Neural progenitor cell (in vitro differentiated cells): ENCODE measurements at regions not wholly inside any gene's neighbourhood (a gene's known extent, or its start where the extent isn't known, plus 50 kb on each side); places are given as distances from the start of the nearest gene placed in this dataset.

ENCODE experiments used
- DNase-seq: peaks from one replicate; pipeline ENCODE4 v3.0.0-alpha.2; 2016; ENCODE audit warnings: low spot score
- H2AFZ ChIP-seq: fragments of 200-600 bp; sonication (generic); replicated peaks from 2 replicates; pipeline ENCODE4 v1.6.1; 2016; ENCODE audit warnings: antibody characterized with exemption
- H3F3A ChIP-seq: fragments of 200-600 bp; sonication (generic); 2 replicates; pipeline ENCODE4 v1.6.1; 2016; ENCODE audit warnings: antibody characterized with exemption, low read depth
- H3K27ac ChIP-seq: fragments of 200-600 bp; sonication (generic); 2 replicates; pipeline ENCODE4 v1.5.1; 2016; ENCODE audit warnings: mild to moderate bottlenecking
- H3K27me3 ChIP-seq: fragments of 200-600 bp; sonication (generic); 2 replicates; pipeline ENCODE4 v1.6.1; 2016; ENCODE audit warnings: mild to moderate bottlenecking, moderate library complexity
- H3K36me3 ChIP-seq: fragments of 200-600 bp; sonication (generic); 2 replicates; pipeline ENCODE4 v1.5.1; 2016
- H3K4me1 ChIP-seq: fragments of 200-600 bp; sonication (generic); 2 replicates; pipeline ENCODE4 v1.6.1; 2016; ENCODE audit warnings: mixed run types
- H3K4me2 ChIP-seq: fragments of 200-600 bp; sonication (generic); 2 replicates; pipeline ENCODE4 v1.6.1; 2016
- H3K4me3 ChIP-seq: fragments of 200-600 bp; sonication (generic); 2 replicates; pipeline ENCODE4 v1.5.1; 2016
- H3K79me2 ChIP-seq: fragments of 200-600 bp; sonication (generic); 2 replicates; pipeline ENCODE4 v1.6.1; 2016; ENCODE audit warnings: low read depth
- H3K9ac ChIP-seq: fragments of 200-600 bp; sonication (generic); 2 replicates; pipeline ENCODE4 v1.6.1; 2016
- H3K9me3 ChIP-seq: fragments of 200-600 bp; sonication (generic); 2 replicates; pipeline ENCODE4 v1.5.1; 2016; ENCODE audit warnings: low read depth
- H4K20me1 ChIP-seq: fragments of 200-600 bp; sonication (generic); 2 replicates; pipeline ENCODE4 v1.6.1; 2016; ENCODE audit warnings: low read depth
- H3K27ac Mint-ChIP-seq: 3 replicates; pipeline ENCODE4 v1.8.0; 2021; ENCODE audit warnings: mixed read lengths
- H3K27me3 Mint-ChIP-seq: 2 replicates; pipeline ENCODE4 v1.8.0; 2022; ENCODE audit warnings: low read depth, mild to moderate bottlenecking, inconsistent platforms, moderate library complexity, mixed read lengths; ENCODE audit not compliant: insufficient read depth
- H3K36me3 Mint-ChIP-seq: 3 replicates; pipeline ENCODE4 v1.8.0; 2021; ENCODE audit warnings: mixed read lengths
- H3K4me1 Mint-ChIP-seq: 3 replicates; pipeline ENCODE4 v1.8.0; 2021; ENCODE audit warnings: mixed read lengths
- H3K4me3 Mint-ChIP-seq: 3 replicates; pipeline ENCODE4 v1.8.0; 2021; ENCODE audit warnings: mild to moderate bottlenecking, moderate library complexity, mixed read lengths
- H3K9me3 Mint-ChIP-seq: 3 replicates; pipeline ENCODE4 v1.8.0; 2020; ENCODE audit warnings: mixed read lengths
- EZH2 ChIP-seq: fragments of 200-600 bp; sonication (generic); IDR thresholded peaks from 2 replicates; pipeline ENCODE4 v1.6.1; 2017; ENCODE audit warnings: antibody characterized with exemption, mild to moderate bottlenecking, moderate library complexity
- EZH2phosphoT487 ChIP-seq: fragments of 200-600 bp; sonication (generic); IDR thresholded peaks from 2 replicates; pipeline ENCODE4 v1.6.1; 2017; ENCODE audit warnings: antibody characterized with exemption
- TF ChIP-seq, protein P1 (sequence below): fragments of 200-600 bp; sonication (generic); IDR thresholded peaks from 2 replicates; pipeline ENCODE4 v1.5.1; 2017; ENCODE audit warnings: antibody characterized with exemption, mild to moderate bottlenecking

DNA sequence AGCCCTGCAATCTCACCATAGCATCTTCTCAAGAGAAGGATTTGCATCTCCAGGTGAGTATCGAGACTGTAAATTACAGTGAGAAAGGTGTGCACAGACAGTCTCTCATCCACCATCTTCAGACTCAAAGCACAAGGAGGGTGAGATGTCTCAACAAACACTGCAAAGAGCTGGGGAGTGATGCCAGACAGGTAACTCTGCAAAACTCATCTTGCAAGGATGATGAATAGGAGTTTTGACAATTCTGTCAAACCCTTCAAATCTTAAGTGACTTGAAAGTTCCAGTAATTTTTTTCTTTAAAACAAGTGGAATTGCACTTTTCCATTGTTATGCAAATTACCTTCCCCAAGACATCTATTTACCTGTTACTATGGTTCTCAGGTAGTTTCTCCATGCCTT, 277.2 kb upstream of the VCX3A start:
- H3K27me3 ChIP-seq = no peaks in the 10 kb centered on the region
- no peaks in the 10 kb centered on the region for H3K79me2 ChIP-seq
- no peaks in the 10 kb centered on the region for H3K36me3 ChIP-seq
- H2AFZ ChIP-seq = no peak overlapping the region
- Mint-ChIP-seq H3K27ac (no peak overlapping the region), H3K9me3 (no peaks in the 10 kb centered on the region), H3K4me1 (no peaks in the 10 kb centered on the region), H3K4me3 (no peak overlapping the region), H3K36me3 (no peaks in the 10 kb centered on the region), H3K27me3 (no peaks in the 10 kb centered on the region)
- no peak overlapping the region for H3K4me3 ChIP-seq
- H3K9ac ChIP-seq = no peak overlapping the region
- TF ChIP-seq, protein P1, sequence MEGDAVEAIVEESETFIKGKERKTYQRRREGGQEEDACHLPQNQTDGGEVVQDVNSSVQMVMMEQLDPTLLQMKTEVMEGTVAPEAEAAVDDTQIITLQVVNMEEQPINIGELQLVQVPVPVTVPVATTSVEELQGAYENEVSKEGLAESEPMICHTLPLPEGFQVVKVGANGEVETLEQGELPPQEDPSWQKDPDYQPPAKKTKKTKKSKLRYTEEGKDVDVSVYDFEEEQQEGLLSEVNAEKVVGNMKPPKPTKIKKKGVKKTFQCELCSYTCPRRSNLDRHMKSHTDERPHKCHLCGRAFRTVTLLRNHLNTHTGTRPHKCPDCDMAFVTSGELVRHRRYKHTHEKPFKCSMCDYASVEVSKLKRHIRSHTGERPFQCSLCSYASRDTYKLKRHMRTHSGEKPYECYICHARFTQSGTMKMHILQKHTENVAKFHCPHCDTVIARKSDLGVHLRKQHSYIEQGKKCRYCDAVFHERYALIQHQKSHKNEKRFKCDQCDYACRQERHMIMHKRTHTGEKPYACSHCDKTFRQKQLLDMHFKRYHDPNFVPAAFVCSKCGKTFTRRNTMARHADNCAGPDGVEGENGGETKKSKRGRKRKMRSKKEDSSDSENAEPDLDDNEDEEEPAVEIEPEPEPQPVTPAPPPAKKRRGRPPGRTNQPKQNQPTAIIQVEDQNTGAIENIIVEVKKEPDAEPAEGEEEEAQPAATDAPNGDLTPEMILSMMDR = no peak
- no peak for TF ChIP-seq EZH2
- TF ChIP-seq EZH2phosphoT487 = no peak
- no peaks in the 10 kb centered on the region for H4K20me1 ChIP-seq
- H3F3A ChIP-seq = peaks cover 8% of the 10 kb centered on the region
- no peaks in the 10 kb centered on the region for H3K4me1 ChIP-seq
- H3K4me2 ChIP-seq = no peak overlapping the region
- no peak overlapping the region for H3K27ac ChIP-seq
- no peak for DNase-seq
- no peaks in the 10 kb centered on the region for H3K9me3 ChIP-seq

DNA sequence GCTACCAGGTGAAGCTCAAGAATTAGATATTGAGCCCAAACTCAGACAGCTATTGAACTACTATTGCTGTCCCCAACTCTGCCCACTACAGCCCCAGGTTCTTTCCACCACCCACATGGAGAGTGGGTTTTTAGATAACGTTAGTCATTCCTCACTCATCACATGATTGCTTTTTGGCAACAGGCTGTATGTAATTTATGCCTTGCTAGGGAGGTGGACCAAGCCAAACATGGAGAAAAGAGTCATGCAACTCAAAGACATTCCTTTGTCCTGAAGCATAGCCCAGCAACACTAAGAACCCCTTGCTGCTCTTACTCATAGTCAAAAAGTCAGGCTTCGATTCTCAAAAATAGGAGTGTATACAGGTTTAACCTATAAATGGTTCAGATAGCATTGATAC, 275.9 kb upstream of the VCX3A start:
- Histone ChIP-seq H3F3A (no peaks in the 10 kb centered on the region), H3K9ac (no peak overlapping the region), H3K27me3 (no peaks in the 10 kb centered on the region), H3K27ac (no peak overlapping the region), H3K9me3 (no peaks in the 10 kb centered on the region), H4K20me1 (no peaks in the 10 kb centered on the region), H3K79me2 (no peaks in the 10 kb centered on the region), H3K4me2 (no peak overlapping the region), H3K36me3 (no peaks in the 10 kb centered on the region), H2AFZ (no peak overlapping the region), H3K4me1 (no peaks in the 10 kb centered on the region), H3K4me3 (no peak overlapping the region)
- Mint-ChIP-seq H3K4me1 (no peaks in the 10 kb centered on the region), H3K27ac (no peak overlapping the region), H3K27me3 (peaks cover 5% of the 10 kb centered on the region), H3K9me3 (no peaks in the 10 kb centered on the region), H3K36me3 (no peaks in the 10 kb centered on the region), H3K4me3 (no peak overlapping the region)
- TF ChIP-seq EZH2 (no peak), EZH2phosphoT487 (no peak)
- TF ChIP-seq, protein P1 = no peak
- no peak for DNase-seq

- no peaks in the 10 kb centered on the region for H3K4me1 ChIP-seq
- no peak overlapping the region for H3K27ac ChIP-seq
- H3F3A ChIP-seq = no peaks in the 10 kb centered on the region
- H2AFZ ChIP-seq = no peak overlapping the region
- no peaks in the 10 kb centered on the region for H3K36me3 ChIP-seq
- no peaks in the 10 kb centered on the region for H3K36me3 Mint-ChIP-seq
- H3K4me3 ChIP-seq = no peak overlapping the region
- no peak overlapping the region for H3K27ac Mint-ChIP-seq
- H3K27me3 Mint-ChIP-seq = peaks cover 10% of the 10 kb centered on the region
- no peaks in the 10 kb centered on the region for H3K27me3 ChIP-seq
- no peaks in the 10 kb centered on the region for H3K9me3 ChIP-seq
- no peak for DNase-seq
- H3K79me2 ChIP-seq = no peaks in the 10 kb centered on the region
- no peak overlapping the region for H3K4me2 ChIP-seq
- no peaks in the 10 kb centered on the region for H3K4me1 Mint-ChIP-seq
- no peaks in the 10 kb centered on the region for H4K20me1 ChIP-seq
- no peak overlapping the region for H3K4me3 Mint-ChIP-seq
- H3K9me3 Mint-ChIP-seq = no peaks in the 10 kb centered on the region
- H3K9ac ChIP-seq = no peak overlapping the region
- TF ChIP-seq EZH2phosphoT487 = no peak
- TF ChIP-seq, protein P1 = no peak
- TF ChIP-seq EZH2 = no peak
Observed at GRCh38 chrX:6803607-6804006, 268.7 kb upstream of the VCX3A start.

GRCh38 chrX:6793000-6793399, 258.1 kb upstream of the VCX3A start:
- no peak overlapping the region for H3K27ac Mint-ChIP-seq
- no peak overlapping the region for H3K4me3 Mint-ChIP-seq
- no peak overlapping the region for H3K4me3 ChIP-seq
- H3K36me3 Mint-ChIP-seq = no peaks in the 10 kb centered on the region
- H2AFZ ChIP-seq = no peak overlapping the region
- no peak for TF ChIP-seq EZH2phosphoT487
- no peaks in the 10 kb centered on the region for H3K79me2 ChIP-seq
- H3K27me3 ChIP-seq = no peaks in the 10 kb centered on the region
- H3K4me1 Mint-ChIP-seq = no peaks in the 10 kb centered on the region
- no peak overlapping the region for H3K9ac ChIP-seq
- H3K4me1 ChIP-seq = no peaks in the 10 kb centered on the region
- no peak overlapping the region for H3K4me2 ChIP-seq
- no peaks in the 10 kb centered on the region for H3K9me3 Mint-ChIP-seq
- no peak for DNase-seq
- no peaks in the 10 kb centered on the region for H4K20me1 ChIP-seq
- H3K27me3 Mint-ChIP-seq = peaks cover 5% of the 10 kb centered on the region
- no peaks in the 10 kb centered on the region for H3K36me3 ChIP-seq
- H3K27ac ChIP-seq = no peak overlapping the region
- peaks cover 2% of the 10 kb centered on the region for H3K9me3 ChIP-seq
- H3F3A ChIP-seq = no peaks in the 10 kb centered on the region
